ENCODE measurements at regions not wholly inside any gene's neighbourhood (a gene's known extent, or its start where the extent isn't known, plus 50 kb on each side); places are given as distances from the start of the nearest gene placed in this dataset.

DNA sequence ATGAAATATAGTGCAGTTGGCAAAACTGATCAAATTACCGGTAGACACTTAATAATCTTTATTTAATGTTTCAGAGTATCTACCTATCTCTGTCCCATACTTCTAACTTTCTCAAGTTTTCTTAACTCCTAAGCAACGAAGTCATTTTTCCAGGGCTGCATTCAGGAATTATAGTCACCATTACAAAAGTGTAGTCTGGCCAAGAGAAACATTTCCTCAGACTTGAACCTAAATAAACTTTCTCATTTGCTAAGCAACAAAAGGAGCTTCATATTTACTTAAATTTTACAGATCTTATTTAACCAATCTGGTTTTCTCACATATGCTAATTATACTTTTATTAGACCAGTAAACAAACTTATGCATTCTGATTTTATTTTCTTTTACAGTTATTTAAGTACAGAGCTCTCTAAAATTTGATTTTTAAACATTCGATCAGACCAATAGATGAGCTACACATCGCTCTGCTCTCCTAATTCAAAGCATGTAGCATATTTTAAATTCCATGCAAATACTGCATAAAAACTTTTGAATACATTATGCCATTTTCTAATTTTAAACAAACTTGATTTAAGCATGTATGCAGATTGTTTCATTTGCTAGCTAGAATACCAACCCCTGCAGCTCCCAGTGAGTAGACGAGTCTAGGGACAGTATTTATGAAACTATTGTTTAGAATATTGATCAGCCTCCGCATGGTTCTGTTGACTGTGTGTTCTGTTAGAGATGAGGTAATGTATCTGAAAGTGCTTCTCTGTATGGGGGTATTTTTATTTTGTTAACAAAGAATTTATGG lies 201.4 kb downstream of the CHRM3 start:
- H3K4me3 Mint-ChIP-seq = no peak overlapping the region
- DNase-seq (ENCODE audit: low spot score) (no peak), ATAC-seq (no peak)
- no peaks in the 10 kb centered on the region for H3K9me3 Mint-ChIP-seq
- peaks cover 9% of the 10 kb centered on the region; the same call in 1 of the 2 replicates for H3K4me1 Mint-ChIP-seq
- TF ChIP-seq TEAD4 (CRISPR knock-in tag; IDR thresholded peaks at IDR 0.05) (no peak), STAT6 (CRISPR knock-in tag; conservative IDR thresholded peaks at IDR 0.05; ENCODE audit: low read depth) (no peak), ZNF423 (CRISPR knock-in tag; IDR thresholded peaks at IDR 0.05) (no peak), ATF3 (CRISPR knock-in tag; conservative IDR thresholded peaks at IDR 0.05) (no peak), NR2C2 (CRISPR knock-in tag; IDR thresholded peaks at IDR 0.05) (no peak), JAZF1 (CRISPR knock-in tag; IDR thresholded peaks at IDR 0.05) (no peak)
- TF ChIP-seq, protein P1, sequence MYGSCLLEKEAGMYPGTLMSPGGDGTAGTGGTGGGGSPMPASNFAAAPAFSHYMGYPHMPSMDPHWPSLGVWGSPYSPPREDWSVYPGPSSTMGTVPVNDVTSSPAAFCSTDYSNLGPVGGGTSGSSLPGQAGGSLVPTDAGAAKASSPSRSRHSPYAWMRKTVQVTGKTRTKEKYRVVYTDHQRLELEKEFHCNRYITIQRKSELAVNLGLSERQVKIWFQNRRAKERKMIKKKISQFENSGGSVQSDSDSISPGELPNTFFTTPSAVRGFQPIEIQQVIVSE (CRISPR knock-in tag; IDR thresholded peaks at IDR 0.05; ENCODE audit: borderline replicate concordance) = no peak
- no peaks in the 10 kb centered on the region for H3K36me3 Mint-ChIP-seq
- CTCF ChIA-PET = no interaction called here
- POLR2A ChIA-PET = interaction anchor here (0.6 kb wide), 1 partner anchor 1555 kb away, joined by 4 read pairs; no protein-coding TSS in a partner anchor
- no peak overlapping the region for H3K27ac Mint-ChIP-seq
- H3K27me3 Mint-ChIP-seq (ENCODE audit: low read depth) = no peaks in the 10 kb centered on the region

GRCh38 chr1:239590556-239590955 lies 204.2 kb downstream of the CHRM3 start:
- TF ChIP-seq, protein P1 (CRISPR knock-in tag; IDR thresholded peaks at IDR 0.05; ENCODE audit: borderline replicate concordance) = no peak
- TF ChIP-seq STAT6 (CRISPR knock-in tag; conservative IDR thresholded peaks at IDR 0.05; ENCODE audit: low read depth) (no peak), ZSCAN18 (CRISPR knock-in tag; IDR thresholded peaks at IDR 0.05) (no peak), ZBTB21 (CRISPR knock-in tag; IDR thresholded peaks at IDR 0.05; ENCODE audit: borderline replicate concordance) (no peak), MXD4 (CRISPR knock-in tag; IDR thresholded peaks at IDR 0.05; ENCODE audit: borderline replicate concordance) (no peak), RORB (CRISPR knock-in tag; IDR thresholded peaks at IDR 0.05) (no peak), OVOL2 (CRISPR knock-in tag; IDR thresholded peaks at IDR 0.05; ENCODE audit: borderline replicate concordance) (no peak), ESRRA (CRISPR knock-in tag; IDR thresholded peaks at IDR 0.05; ENCODE audit: borderline replicate concordance) (no peak), ZNF121 (CRISPR knock-in tag; IDR thresholded peaks at IDR 0.05) (no peak), ZNF512 (CRISPR knock-in tag; IDR thresholded peaks at IDR 0.05; ENCODE audit: borderline replicate concordance) (no peak), ZNF671 (CRISPR knock-in tag; IDR thresholded peaks at IDR 0.05) (no peak)
- TF ChIP-seq, protein P2, sequence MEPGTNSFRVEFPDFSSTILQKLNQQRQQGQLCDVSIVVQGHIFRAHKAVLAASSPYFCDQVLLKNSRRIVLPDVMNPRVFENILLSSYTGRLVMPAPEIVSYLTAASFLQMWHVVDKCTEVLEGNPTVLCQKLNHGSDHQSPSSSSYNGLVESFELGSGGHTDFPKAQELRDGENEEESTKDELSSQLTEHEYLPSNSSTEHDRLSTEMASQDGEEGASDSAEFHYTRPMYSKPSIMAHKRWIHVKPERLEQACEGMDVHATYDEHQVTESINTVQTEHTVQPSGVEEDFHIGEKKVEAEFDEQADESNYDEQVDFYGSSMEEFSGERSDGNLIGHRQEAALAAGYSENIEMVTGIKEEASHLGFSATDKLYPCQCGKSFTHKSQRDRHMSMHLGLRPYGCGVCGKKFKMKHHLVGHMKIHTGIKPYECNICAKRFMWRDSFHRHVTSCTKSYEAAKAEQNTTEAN (CRISPR knock-in tag; IDR thresholded peaks at IDR 0.05) = no peak
- H3K4me1 Mint-ChIP-seq = peaks cover 9% of the 10 kb centered on the region; the same call in 1 of the 2 replicates
- no peak overlapping the region for H3K4me3 Mint-ChIP-seq
- no peaks in the 10 kb centered on the region for H3K36me3 Mint-ChIP-seq
- ATAC-seq (no peak), DNase-seq (ENCODE audit: low spot score) (no peak)
- no peaks in the 10 kb centered on the region for H3K27me3 Mint-ChIP-seq (ENCODE audit: low read depth)
- H3K9me3 Mint-ChIP-seq = no peaks in the 10 kb centered on the region
- CTCF ChIA-PET = no interaction called here
- no peak overlapping the region for H3K27ac Mint-ChIP-seq
- POLR2A ChIA-PET = no interaction called here

Measured in WTC11 (cell line).